Stomach (tissue), 4 donors: ENCODE measurements at regions not wholly inside any gene's neighbourhood (a gene's known extent, or its start where the extent isn't known, plus 50 kb on each side); places are given as distances from the start of the nearest gene placed in this dataset.

ENCODE experiments used
- CTCF ChIP-seq, 7 experiments: fragments of 450-650 bp in 4 of 7; fragments of 200-600 bp in 3 of 7; sonication (generic) in 3 of 7; IDR thresholded peaks; one replicate each; pipeline ENCODE4 v1.5.1; 2016 to 2019; ENCODE audit warnings: antibody characterized with exemption in 7 of 7, control low read depth in 2 of 7, mild to moderate bottlenecking in 1 of 7
- EP300 ChIP-seq: sonication (generic); formaldehyde crosslinking; IDR thresholded peaks from one replicate; pipeline ENCODE4 v1.6.1; 2017; ENCODE audit warnings: antibody characterized with exemption
- POLR2A ChIP-seq, 4 donors: fragments of 450-650 bp; IDR thresholded peaks; one replicate each; pipeline ENCODE4 v1.6.1; 2016; ENCODE audit warnings: antibody characterized with exemption in 4 of 4, control low read depth in 2 of 4, mild to moderate bottlenecking in 1 of 4, moderate library complexity in 1 of 4
- POLR2AphosphoS5 ChIP-seq, 3 donors: sonication (generic); formaldehyde crosslinking; IDR thresholded peaks; one replicate each; pipeline ENCODE4 v1.6.1; 2016; ENCODE audit warnings: antibody characterized with exemption in 3 of 3

- TF ChIP-seq CTCF (IDR thresholded peaks at IDR 0.05): no peak
- no peak for TF ChIP-seq POLR2A (IDR thresholded peaks at IDR 0.05)
- TF ChIP-seq EP300: no peak
- no peak for TF ChIP-seq POLR2AphosphoS5 (IDR thresholded peaks at IDR 0.05)
Measured at GRCh38 chr9:82891321-82891720, 171.6 kb downstream of the RASEF start.
